SKM-1 treated with dmso at 0.1 percent for 144 hours (cell line): ENCODE measurements at regions not wholly inside any gene's neighbourhood (a gene's known extent, or its start where the extent isn't known, plus 50 kb on each side); places are given as distances from the start of the nearest gene placed in this dataset.

Experiments
- DNase-seq: peaks from one replicate; lab custom pipeline; 2025; ENCODE audit not compliant: unreplicated experiment; lab: John Stamatoyannopoulos, UW

GRCh38 chr7:118563311-118563710 is 338.8 kb downstream of the ANKRD7 start:
- DNase-seq, result no peak

- no peak for DNase-seq
Measured at GRCh38 chr7:118572604-118573003, 348.1 kb downstream of the ANKRD7 start.

- DNase-seq, result no peak
Measured at GRCh38 chr7:118573085-118573484, 348.6 kb downstream of the ANKRD7 start.

GRCh38 chr7:118575393-118575948 is 351.0 kb downstream of the ANKRD7 start:
- no peak for DNase-seq

- no peak for DNase-seq
Measured at GRCh38 chr7:118580743-118581382, 356.4 kb downstream of the ANKRD7 start.

- no peak for DNase-seq
Measured at GRCh38 chr7:118583641-118584040, 359.1 kb downstream of the ANKRD7 start.

GRCh38 chr7:118586248-118586647 is 361.7 kb downstream of the ANKRD7 start:
- no peak for DNase-seq

- DNase-seq, result no peak
Measured at GRCh38 chr7:118590107-118590506, 365.6 kb downstream of the ANKRD7 start.

GRCh38 chr7:118602090-118602489 is 377.6 kb downstream of the ANKRD7 start:
- DNase-seq, result no peak

GRCh38 chr7:118606602-118607001 is 382.1 kb downstream of the ANKRD7 start:
- no peak for DNase-seq

- no peak for DNase-seq
Measured at GRCh38 chr7:118609207-118609606, 384.7 kb downstream of the ANKRD7 start.

GRCh38 chr7:118615681-118616080 is 391.2 kb downstream of the ANKRD7 start:
- no peak for DNase-seq

- DNase-seq, result no peak
Measured at GRCh38 chr7:118621810-118622360, 397.4 kb downstream of the ANKRD7 start.

- DNase-seq, result no peak
Measured at GRCh38 chr7:118626739-118627138, 402.2 kb downstream of the ANKRD7 start.

- DNase-seq, result no peak
Measured at GRCh38 chr7:118627467-118627866, 403.0 kb downstream of the ANKRD7 start.

GRCh38 chr7:118629898-118630438 is 405.5 kb downstream of the ANKRD7 start:
- no peak for DNase-seq

- no peak for DNase-seq
Measured at GRCh38 chr7:118642396-118642795, 417.9 kb downstream of the ANKRD7 start.

- DNase-seq, result no peak
Measured at GRCh38 chr7:118644346-118644745, 419.8 kb downstream of the ANKRD7 start.

GRCh38 chr7:118648002-118648401 is 423.5 kb downstream of the ANKRD7 start:
- DNase-seq, result no peak

- DNase-seq, result no peak
Measured at GRCh38 chr7:118657391-118658005, 433.0 kb downstream of the ANKRD7 start.

- no peak for DNase-seq
Measured at GRCh38 chr7:118662266-118662665, 437.8 kb downstream of the ANKRD7 start.

GRCh38 chr7:118664498-118664897 is 440.0 kb downstream of the ANKRD7 start:
- DNase-seq, result no peak
